ENCODE measurements at regions not wholly inside any gene's neighbourhood (a gene's known extent, or its start where the extent isn't known, plus 50 kb on each side); places are given as distances from the start of the nearest gene placed in this dataset.

DNA sequence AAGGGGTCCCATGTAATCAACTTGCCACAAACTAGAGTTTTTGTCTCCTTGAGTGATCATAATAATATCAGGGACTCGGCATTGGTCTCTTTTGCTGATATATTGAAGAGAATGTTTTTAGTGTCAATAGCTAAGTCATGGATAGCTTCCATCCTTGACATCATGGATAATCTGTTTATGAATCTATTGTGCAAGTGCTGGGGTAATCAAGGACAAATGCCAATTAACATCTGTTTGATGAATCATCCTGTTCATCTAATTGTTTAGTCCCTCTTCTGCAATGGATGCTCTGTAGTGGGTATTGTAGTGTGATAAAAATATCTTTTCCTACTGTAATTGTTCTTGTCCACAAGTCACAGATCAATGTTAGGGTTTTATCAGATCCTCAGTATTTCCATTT, 607.5 kb upstream of the SEMA6A start:
- TF ChIP-seq ZNF274 (IDR thresholded peaks at IDR 0.05; ENCODE audit: low read depth, low read length) (no peak), SUZ12 (IDR thresholded peaks at IDR 0.05; ENCODE audit: extremely low read depth, insufficient read depth, insufficient read length) (no peak)

Measured in NT2/D1 (cell line).